HG02678 (cell line): ENCODE measurements at regions not wholly inside any gene's neighbourhood (a gene's known extent, or its start where the extent isn't known, plus 50 kb on each side); places are given as distances from the start of the nearest gene placed in this dataset.

ENCODE experiments used
- ATAC-seq: cut with Tn5 transposase; IDR thresholded peaks from one replicate; pipeline ENCODE4 v1.9.1; 2021; ENCODE audit warnings: mild to moderate bottlenecking, moderate library complexity; ENCODE audit not compliant: unreplicated experiment

DNA sequence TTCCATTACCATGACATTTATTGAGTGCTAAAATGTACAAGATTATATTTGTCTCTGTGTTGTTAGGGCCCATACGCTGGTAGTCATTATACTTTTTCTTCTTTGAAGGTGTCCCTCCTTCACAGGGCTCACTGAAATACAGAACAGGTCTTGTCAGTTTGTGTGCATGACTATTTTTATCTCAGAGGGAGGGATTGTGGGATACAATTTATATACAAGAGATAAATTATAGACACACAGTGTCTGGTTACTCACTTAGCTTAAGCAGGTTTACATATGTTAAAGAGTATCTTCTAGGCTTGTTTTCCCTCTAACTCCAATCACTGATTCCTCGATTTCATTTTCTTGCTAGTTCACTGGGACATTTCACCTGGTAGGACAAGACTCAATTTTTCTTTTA, 143.3 kb upstream of the GUCY1A1 start:
- ATAC-seq: no peak

DNA sequence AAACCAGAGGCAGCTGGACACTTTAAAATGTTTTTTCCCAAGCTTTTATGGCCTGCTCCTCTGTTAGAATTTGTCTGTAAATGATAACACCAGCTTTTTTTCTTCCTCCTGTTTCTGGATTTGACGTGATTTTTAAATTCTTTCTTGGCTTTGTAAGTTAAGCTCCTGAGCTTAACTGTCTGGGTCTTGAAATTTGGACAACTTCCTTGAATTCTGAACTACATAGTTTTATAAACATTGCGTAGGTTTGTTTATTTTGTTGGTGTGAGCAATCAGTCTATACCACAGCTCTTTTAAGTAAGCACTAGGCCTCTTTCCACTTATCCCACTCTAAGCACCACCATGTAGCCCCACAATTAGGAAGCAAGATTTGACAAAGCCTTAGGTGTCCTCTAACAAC, 144.4 kb upstream of the GUCY1A1 start:
- no peak for ATAC-seq

DNA sequence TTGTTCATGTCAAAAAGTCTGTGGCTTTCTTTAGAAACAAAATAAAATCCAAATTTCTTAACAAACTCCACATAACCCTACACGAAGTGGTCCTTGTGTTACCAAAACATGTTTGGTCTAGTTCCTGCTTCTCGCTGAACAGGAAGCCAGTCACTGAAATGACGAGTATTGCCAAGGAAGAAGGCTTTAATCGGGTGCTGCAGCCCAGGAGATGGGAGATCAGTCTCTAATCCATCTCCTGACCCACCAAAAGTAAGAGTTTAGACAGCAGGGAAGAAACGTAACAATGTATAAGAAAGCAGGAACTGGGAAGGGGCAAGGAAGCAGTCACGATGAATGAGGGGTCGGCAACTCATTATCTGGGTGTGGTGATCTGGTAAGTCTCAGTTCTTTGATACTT, 144.6 kb upstream of the MAP9 start:
- no peak for ATAC-seq

DNA sequence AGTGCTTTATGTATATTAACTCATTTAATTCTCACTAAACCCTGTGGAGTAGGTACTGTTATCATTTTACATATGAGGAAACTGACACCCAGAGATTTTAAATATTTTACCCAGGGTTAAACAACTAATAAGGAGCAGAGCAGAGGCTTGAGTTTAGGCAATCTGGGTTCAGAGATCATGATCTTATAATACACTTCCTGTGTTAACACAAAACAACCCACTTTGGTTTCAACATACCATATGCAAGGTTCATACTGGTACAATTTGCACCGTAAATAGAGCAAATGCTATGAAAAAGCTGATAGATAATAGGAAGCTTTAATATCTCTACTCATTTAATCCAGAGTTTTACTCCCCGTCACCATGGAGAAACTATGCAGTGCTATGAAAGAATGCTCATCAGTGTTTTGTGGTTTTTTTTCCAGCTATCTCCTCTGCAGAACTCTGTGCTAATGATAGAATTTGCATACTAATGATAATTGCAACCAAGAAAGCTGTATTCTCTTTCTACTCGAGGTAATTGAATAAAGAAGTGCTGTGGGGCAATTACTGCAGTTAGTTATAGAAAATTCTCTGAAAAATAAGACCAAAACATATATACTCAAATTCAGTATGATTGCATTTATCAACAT, 138.8 kb upstream of the MAP9 start:
- ATAC-seq: no peak

DNA sequence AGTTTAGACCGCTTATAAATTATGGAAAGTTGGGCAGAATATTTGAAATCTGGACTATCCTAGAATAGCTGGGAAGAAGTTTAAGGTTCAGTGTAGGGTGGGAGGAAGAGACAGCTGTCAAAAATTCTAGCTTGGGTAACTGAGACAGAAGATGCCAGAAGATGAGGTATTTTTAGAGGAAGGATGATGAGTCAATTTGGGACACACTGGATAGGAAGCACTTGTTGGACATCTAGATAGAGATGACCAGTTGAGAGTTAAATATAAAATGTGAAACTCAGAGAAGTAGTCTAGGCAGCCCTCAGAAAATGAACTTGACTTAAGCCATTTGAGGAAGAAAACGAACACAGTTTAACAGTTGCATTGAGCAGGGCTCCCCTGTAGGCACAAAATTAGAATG, 137.9 kb upstream of the MAP9 start:
- no peak for ATAC-seq

DNA sequence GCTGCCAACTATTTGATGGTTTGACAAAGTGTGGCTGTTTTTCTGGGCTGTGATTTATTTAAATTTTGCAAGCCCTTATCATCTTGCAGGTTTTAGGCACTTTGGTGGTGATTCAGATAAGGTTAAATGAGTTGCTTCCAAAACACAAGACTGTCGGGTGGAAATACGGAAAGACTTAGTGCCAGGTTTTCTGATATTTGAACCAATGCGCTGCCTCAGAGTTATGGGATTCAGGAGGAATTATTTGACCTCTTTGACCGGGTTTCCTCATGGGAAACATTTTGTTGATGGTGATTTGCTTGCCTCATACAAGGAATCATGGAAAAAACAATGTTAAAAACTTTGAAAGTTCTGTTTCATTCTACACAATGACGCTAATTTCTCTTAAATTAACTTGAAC, 136.1 kb upstream of the MAP9 start:
- ATAC-seq: no peak

DNA sequence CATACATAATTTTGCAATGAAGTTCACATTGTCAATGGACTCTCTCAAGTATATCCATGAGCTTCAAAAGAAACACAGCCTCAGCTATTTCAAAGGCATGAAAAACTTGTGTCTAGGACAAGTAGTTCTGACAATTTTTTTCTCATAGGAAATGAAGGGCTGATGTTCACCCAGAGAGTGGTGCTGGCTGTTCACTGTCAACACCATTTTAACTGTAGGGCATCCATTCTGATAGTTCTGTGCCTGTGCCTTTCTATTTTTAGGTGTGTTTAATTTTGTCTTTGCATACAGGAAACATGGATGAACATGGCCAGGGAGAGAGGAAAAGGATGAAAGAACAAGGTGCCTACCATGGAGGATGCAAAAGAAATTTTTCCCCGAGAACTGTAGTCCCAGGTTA, 135.3 kb upstream of the MAP9 start:
- ATAC-seq: no peak

DNA sequence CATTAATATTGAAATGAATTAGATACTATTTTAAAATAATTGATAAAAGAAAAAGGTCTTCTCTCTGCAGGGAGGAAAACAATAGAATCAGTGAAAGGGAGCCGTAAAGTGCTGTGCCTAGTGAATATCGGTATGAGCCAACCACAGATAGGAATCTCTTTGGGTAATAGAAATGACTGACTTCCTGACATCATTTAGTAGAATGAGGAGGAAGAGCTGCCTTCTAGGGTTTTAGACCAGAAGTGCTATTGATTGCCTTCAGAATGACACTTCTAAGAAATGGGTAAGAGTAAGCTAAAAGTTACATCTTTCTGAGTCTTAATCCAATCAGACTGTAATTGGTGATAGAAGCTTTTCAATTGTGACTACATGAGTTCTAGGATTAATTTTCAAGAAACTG, 134.0 kb upstream of the MAP9 start:
- no peak for ATAC-seq

DNA sequence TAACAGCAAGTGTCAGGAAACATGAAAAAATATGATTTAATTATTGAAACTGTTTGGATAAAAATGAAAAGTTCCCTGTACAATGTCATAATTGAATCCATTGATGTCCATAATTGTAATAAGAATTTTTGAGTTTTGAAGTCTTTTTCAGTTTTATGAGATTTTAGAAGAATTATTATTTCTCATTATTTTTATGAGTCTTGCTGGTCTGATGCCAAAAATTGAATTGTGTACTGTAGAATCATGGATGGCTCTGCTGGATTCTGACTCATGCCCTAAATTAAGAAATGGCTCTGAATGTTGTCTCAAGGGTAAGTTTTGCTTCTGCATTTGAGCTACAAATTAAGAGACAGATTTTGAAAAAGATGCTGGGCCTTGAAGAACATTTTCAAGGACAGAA, 132.8 kb upstream of the MAP9 start:
- no peak for ATAC-seq

DNA sequence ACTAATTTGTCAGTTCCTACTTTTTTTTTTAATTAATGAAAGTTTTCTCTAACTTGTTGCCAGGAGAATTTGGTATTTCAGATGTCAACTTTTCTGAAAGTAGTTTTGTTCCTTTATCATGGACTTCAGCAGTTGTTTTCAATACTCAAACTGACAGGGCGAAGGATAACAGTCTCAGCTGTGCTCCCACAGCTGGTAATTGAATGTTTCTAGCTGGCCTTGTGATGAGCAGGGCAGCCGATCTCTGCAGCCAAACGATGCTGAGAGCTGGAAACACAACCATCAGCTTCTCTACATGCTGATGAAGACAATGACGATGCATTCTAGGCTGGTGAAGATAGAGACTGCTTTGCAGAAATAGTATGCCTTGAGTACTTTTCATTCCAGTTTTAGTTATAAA, 130.0 kb upstream of the MAP9 start:
- ATAC-seq: no peak

DNA sequence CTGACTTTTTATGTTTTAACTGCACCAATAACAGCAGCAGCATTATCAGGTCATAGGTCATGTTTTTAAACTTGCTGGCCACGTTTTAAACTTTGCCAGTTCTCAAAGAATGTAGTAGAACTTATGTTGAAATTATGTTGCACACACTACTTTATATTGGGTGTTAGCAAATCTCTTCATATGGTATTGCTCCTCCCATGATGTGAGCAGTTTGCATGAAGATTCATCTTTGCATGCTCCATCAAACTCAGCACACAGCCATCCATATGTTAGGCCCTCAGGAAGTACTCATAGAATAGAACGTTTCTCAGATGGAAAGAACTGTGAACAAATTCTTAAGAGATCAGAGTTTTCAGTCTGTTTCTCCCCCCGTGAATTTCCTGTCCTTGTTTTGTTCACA, 128.6 kb upstream of the MAP9 start:
- ATAC-seq: no peak

DNA sequence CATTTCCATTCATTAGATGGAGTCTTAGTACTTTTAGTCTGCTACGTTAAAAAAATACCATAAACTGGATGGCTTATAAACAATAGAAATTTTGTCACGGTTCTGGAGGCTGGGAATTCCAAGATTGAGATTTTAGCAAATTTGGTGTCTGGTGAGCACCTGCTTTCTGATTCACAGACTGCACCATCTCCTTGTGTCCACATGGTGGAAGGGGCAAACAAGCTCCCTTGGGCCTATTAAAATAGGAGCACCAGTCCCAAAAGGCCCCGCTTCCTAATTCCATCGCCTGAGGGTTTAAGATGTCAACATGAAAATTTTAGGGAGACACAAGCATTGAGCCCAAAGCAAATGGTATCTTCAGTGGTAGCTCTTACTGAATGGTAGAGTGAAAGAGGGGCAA, 120.5 kb upstream of the MAP9 start:
- no peak for ATAC-seq

DNA sequence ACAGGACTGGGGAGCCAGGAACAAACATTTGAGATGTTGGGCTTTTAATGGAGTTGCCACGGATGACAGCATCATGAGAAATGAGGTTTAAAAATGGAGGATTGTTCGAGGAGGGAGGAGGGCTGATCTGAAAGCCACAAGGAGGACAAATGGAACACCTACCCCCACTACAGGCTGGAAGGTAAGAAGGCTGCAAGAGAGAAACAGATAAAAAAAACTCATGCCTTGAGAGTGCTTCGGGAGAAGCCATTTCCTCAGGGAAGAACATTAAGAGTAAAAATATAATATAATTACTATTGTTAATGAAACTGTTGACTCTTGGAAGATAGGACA, 119.5 kb upstream of the MAP9 start:
- no peak for ATAC-seq

DNA sequence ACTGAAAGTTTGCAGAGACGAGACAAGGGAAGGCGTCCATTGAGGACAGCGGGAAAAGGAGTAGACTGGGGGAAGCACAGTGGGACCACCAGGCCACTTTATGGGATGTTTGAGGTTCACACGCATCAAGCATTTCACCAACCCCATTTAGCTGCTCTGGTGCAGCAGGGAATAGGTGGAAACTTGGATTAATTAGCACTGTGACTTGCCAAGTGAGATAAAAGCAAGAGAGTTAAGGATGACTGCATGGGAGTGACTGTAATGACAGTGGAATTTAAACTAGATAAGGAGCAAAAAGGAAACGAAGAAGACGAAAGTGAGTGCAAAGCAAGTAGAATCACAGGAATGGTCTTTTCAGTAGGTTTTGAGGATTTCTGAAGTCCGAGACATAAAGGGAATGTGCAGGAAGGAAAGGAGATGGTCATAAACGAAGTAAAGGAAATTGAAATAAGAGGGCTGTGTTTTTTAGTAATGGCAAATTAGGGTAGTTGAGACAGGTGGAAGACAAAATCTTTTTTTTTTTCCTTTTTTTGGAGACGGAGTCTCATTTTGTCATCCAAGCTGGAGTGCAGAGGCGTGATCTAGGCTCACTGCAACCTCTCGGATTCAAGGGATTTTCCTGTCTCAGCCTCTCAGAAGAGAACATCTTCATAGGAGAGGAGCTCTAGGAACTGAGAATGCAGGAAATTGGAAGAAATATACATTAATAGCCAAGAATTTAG, 119.0 kb upstream of the MAP9 start:
- ATAC-seq: no peak

DNA sequence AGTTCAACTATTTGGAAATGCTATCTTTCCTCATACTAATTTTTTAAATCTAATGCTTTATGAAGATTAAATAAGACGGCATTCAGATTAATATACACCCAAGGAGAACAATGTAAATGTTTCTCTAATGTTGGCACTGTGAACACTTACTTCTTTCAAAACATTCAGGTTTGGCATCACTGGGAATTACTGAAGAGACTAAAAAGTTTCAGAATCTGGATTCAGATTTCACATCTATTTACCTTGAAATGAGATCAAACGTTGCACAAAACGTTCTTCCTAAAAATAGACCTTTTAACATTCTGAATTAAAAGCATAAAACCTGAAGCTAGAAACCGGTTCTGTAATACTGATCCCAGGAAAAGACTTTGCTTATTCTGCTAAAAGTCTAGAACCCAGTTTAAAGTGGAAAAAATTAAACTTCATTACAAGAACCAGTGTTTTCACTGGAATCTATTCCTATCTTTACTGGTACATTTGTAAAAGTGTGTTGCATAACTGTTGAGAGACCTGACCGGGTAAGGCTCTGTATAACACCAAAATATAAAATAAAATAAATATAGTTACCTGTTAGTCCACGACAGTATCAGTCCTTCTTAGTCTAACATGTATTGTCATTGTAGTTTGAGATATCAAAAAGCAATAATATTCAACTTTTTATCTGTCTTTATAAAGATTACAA, 117.4 kb upstream of the MAP9 start:
- no peak for ATAC-seq

DNA sequence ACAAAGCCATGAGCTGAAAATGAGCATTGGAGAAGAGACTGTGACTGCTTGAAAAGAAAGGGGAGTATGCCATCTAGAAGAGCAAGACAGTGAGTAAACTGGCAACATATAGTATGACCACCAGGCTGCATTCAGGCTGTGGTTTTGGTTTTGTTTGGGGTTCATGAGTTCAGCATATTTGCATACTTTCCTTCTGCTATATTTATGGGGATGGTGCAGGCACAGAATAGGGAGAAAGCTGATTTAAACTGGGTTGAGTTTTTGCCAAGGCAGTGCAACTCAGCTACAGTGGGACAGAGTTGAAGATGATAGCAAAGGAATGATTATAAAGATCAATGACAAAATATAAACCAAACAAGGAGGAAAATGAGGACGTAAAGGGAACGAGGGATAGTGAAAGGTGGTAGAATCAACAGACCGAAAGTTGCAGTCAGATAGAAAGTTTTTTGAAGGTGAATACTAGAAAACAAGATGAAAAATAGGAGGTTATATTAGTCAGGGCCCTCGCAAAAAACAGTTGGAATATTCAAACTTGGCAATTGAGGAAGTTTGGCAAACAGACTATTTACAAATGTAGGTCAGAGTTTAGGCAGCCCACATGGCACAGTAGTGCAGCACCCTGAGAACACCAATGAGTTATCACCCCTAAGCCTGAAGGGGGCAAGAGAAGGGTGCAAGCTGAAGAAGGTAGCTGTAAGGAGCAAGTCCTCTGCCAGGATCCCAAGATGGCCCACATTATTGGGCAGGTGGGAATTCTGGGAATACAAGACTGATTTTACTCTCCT, 114.8 kb upstream of the MAP9 start:
- peak; percentile 93 for ATAC-seq

DNA sequence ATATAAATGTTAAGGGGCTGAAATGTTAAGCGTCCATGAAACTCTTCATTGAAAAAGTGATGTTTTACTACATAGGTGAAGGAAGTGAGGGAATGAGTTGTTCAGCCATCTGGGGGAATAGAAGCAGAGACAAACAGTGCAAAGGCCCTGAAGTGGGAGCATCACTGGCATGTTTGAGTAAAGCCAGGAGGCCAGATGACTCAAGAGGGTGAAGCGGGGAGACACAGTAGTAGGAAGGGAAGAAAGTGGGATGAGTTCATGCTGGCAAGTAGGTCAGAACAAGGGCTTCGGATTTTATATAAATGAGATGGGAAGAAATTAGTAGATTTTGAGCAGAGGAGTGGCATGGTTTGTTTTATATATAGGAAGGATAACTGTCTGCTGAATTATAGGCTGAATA, 112.5 kb upstream of the MAP9 start:
- ATAC-seq: no peak

DNA sequence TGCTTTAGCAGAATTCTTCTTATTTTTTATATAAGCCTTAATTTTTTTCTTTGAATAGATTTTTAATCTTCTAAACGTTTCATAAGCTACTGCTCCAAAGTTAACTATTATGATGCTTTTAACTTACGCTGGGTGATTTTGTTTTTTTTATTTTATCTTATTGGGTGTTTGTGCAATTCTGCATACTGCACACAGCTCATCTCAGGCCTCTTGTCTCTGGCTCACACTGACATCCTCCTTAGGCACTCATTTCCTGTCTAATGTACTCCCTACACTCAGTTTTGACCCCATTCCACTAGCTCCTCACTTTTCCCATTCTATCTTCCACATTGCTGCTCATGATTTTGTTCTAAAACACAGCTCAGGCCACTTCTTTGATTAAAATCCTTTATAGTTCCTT, 111.9 kb upstream of the MAP9 start:
- no peak for ATAC-seq

DNA sequence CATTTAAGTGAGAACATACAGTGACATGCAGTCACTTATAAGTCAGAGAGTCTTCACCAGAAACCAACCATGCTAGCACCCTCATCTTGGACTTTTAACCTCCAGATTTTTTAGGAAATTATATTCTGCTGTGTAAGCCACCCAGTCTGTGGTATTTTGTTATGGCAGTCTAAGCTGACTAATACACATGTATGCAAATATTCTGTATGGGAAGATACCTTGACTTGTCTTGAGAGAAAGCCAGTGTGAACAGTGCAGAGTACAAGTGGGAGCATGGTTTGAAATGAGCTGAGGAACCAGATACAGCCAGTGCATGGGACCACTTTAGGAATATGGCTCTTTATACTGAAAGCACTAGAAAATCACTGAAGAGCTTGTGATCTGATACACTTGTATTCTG, 110.4 kb upstream of the MAP9 start:
- no peak for ATAC-seq

DNA sequence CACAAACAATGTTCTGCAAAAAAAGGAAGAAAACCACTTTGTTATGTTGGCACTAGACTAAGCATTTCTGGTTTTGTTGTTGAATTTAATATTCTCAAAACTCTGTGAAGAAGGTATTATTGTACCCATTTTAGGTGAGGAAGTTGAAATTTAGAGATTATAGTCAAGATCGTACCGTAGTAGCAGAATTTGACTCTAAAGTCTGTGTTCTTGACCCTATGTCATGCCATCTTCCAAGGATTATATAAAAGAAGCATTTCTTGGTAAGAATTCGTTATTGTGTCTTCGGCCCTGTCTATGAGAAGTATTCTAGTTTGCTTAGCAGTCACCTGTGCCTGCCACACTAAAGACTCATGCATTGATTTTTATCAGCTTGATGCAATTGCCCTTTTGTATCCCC, 104.4 kb upstream of the MAP9 start:
- ATAC-seq: no peak

DNA sequence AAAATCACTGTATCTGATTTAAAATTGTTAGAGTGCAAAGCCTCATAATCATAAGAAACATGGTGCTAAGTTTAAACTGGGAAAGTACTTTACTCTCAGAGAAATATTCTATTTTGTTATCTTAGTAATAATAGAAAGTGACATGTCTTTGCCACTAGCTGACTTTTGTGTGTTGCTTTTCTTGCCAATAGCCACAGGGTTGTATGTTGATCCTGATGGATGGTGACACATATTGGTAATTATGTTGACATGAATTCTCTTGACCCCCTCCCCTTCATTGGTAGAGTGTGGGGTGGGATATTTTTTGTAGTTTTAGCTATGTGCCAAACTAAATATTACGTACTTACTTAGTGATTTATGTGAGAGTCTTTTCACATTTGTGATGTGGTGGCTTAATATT, 103.1 kb upstream of the MAP9 start:
- no peak for ATAC-seq

DNA sequence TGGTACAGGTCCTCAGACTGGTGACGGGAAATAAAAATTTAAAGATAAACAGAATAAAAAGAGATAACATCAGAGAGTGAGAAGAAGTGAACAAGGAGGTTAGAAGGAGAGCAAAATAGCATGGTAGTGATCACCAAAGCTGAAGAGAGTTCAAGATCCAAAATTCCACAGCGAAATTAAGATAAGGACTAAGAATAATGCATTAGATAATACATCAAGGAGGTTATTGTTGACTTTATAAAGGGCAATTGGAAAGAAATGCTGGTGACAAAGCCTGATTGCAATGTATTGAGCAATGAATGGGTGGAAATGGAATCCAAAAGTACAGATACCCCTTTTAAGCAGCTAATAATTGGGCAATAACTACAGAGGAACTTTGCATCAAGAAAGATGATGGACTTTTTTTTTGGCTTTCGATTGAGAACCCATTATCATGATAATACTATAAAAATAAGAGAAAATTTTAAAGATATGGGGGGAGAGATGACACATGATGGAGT, 101.6 kb upstream of the MAP9 start:
- ATAC-seq: no peak
